Upper lobe of right lung (tissue), 1 donor: ENCODE measurements at regions not wholly inside any gene's neighbourhood (a gene's known extent, or its start where the extent isn't known, plus 50 kb on each side); places are given as distances from the start of the nearest gene placed in this dataset.
"Not testable (repeated sequence)": the region's sequence is repeated elsewhere in the genome, so short reads cannot be mapped to it uniquely, and the experiment has no call there.

Source experiments
- ATAC-seq: fragments of 200-7000 bp; cut with Tn5 transposase; one replicate; pipeline ENCODE4 v1.9.1; 2020; ENCODE audit warnings: mild to moderate bottlenecking, moderate library complexity
- DNase-seq: peaks from one replicate; pipeline ENCODE4 v3.0.0-alpha.2; 2020
- H3K27ac ChIP-seq: fragments of 200-600 bp; one replicate; pipeline ENCODE4 v1.8.0; 2022
- H3K27me3 ChIP-seq: fragments of 200-600 bp; one replicate; pipeline ENCODE4 v1.8.0; 2022; ENCODE audit warnings: mild to moderate bottlenecking
- H3K36me3 ChIP-seq: fragments of 200-600 bp; one replicate; pipeline ENCODE4 v1.8.0; 2022
- H3K4me1 ChIP-seq: fragments of 200-600 bp; one replicate; pipeline ENCODE4 v1.8.0; 2022
- H3K4me3 ChIP-seq: fragments of 200-600 bp; one replicate; pipeline ENCODE4 v1.8.0; 2022; ENCODE audit warnings: mild to moderate bottlenecking
- H3K9me3 ChIP-seq: fragments of 200-600 bp; one replicate; pipeline ENCODE4 v1.8.0; 2022
- CTCF ChIP-seq: fragments of 200-600 bp; IDR thresholded peaks from one replicate; pipeline ENCODE4 v1.8.0; 2022; ENCODE audit warnings: antibody characterized with exemption
- intact Hi-C: fragments of 100-400 bp; cut with DNase I; formaldehyde crosslinking; loops from one replicate; pipeline ENCODE4 v1.11.0; 2022
- donor health status: DM: no; HTN: yes; CAD: no; lungs with severe emphysema.

GRCh38 chr18:2237706-2238105, 333.6 kb downstream of the METTL4 start:
- TF ChIP-seq CTCF: no peak
- intact Hi-C loops: no loop called here
- H3K9me3 ChIP-seq: no peaks in the 10 kb centered on the region
- H3K27me3 ChIP-seq: no peaks in the 10 kb centered on the region
- no peaks in the 10 kb centered on the region for H3K4me1 ChIP-seq
- no peak overlapping the region for H3K27ac ChIP-seq
- H3K36me3 ChIP-seq: no peaks in the 10 kb centered on the region
- ATAC-seq (no peak), DNase-seq (no peak)
- H3K4me3 ChIP-seq: no peak overlapping the region

DNA sequence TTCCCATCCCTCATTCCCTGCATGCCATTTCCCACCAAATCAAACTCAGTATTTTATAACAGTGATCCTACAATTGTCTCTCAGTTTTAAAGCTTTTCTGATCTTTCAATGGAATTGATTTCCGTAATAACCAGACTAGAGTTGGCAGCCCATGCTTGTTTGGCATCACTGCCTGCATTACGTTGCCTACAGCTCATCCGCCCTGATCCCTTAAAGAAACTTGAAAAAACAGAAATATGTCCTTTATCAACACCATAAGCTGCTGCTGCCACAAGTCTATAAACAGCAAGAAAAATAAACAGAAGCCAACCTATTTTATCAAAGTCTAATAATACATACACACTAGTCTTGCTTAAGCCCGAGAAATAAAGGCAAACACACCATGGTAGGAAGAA, 331.0 kb downstream of the METTL4 start:
- Histone ChIP-seq H3K27ac (no peak overlapping the region), H3K4me3 (no peak overlapping the region), H3K27me3 (no peaks in the 10 kb centered on the region), H3K36me3 (no peaks in the 10 kb centered on the region), H3K4me1 (no peaks in the 10 kb centered on the region), H3K9me3 (no peaks in the 10 kb centered on the region)
- ATAC-seq (no peak), DNase-seq (no peak)
- TF ChIP-seq CTCF: no peak
- intact Hi-C loops: no loop called here

- DNase-seq: no peak
- intact Hi-C loops: no loop called here
Measured at GRCh38 chr18:2244641-2245040, 326.7 kb downstream of the METTL4 start.

DNA sequence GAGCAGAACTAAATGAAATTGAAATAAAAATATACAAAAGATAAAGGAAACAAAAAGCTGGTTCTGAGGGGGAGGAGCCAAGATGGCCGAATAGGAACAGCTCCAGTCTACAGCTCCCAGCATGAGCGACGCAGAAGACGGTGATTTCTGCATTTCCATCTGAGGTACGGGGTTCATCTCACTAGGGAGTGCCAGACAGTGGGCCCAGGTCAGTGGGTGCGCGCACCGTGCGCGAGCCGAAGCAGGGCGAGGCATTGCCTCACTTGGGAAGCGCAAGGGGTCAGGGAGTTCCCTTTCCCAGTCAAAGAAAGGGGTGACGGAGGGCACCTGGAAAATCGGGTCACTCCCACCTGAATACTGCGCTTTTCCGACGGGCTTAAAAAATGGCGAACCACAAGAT, 324.2 kb downstream of the METTL4 start:
- DNase-seq, H3K9me3 ChIP-seq, H3K27ac ChIP-seq, H3K27me3 ChIP-seq, H3K4me1 ChIP-seq, ATAC-seq, H3K4me3 ChIP-seq, intact Hi-C loops, H3K36me3 ChIP-seq: not testable (repeated sequence)

More at GRCh38 chr18:2244641-2245040, 326.7 kb downstream of the METTL4 start:
- H3K4me1 ChIP-seq: no peaks in the 10 kb centered on the region
- H3K9me3 ChIP-seq: no peaks in the 10 kb centered on the region
- no peaks in the 10 kb centered on the region for H3K27me3 ChIP-seq
- ATAC-seq: no peak
- no peaks in the 10 kb centered on the region for H3K36me3 ChIP-seq
- H3K4me3 ChIP-seq: no peak overlapping the region
- no peak overlapping the region for H3K27ac ChIP-seq
- TF ChIP-seq CTCF: no peak

DNA sequence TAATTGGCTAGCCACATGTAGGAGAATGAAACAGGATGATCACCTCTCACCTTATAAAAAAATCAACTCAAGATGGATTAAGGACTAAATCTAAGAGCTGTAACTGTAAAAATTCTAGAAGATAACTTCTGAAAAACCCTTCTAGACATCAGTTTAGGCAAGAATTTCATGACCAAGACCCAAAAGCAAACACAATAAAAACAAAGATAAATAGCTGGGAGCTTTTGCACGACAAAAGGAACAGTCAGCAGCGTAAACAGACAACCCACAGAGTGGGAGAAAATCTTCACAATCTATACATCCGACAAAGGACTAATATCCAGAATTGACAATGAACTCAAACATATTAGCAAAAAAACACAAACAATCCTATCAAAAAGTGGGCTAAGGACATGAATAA, 316.3 kb downstream of the METTL4 start:
- ATAC-seq: no peak
- Histone ChIP-seq H3K36me3 (no peaks in the 10 kb centered on the region), H3K4me1 (no peaks in the 10 kb centered on the region), H3K4me3 (no peak overlapping the region), H3K27me3 (no peaks in the 10 kb centered on the region), H3K9me3 (no peaks in the 10 kb centered on the region), H3K27ac (no peak overlapping the region)
- intact Hi-C loops: no loop called here
- no peak for TF ChIP-seq CTCF
- DNase-seq: no peak

DNA sequence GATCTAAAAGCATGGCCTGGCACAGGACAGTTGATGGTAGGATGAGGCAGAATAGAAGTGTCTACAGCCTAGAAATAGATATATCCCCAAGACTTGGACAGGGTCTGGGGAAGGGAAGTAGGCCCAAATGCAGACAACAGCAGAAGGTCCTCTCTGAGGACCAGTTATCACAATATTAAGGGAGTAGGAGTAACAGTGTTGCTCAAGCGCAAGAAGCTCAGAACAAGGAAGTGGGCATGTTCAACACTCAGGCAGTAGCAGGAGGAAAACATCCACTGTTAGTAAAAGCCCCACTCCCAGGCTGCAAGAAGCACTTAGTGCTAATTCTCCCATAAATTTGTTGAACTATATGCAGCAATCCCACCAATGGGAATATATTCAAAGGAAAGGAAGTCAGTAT, 314.7 kb downstream of the METTL4 start:
- Histone ChIP-seq H3K27ac (no peak overlapping the region), H3K4me3 (no peak overlapping the region), H3K27me3 (no peaks in the 10 kb centered on the region), H3K9me3 (no peaks in the 10 kb centered on the region), H3K4me1 (no peaks in the 10 kb centered on the region), H3K36me3 (no peaks in the 10 kb centered on the region)
- no peak for DNase-seq
- no peak for TF ChIP-seq CTCF
- intact Hi-C loops: no loop called here
- peak; percentile 26 for ATAC-seq
